Panc1 (cell line): ENCODE measurements at regions not wholly inside any gene's neighbourhood (a gene's known extent, or its start where the extent isn't known, plus 50 kb on each side); places are given as distances from the start of the nearest gene placed in this dataset.

ENCODE experiments used
- ATAC-seq: fragments of 200-7000 bp; cut with Tn5 transposase; 2 replicates; pipeline ENCODE4 v1.9.1; 2020; ENCODE audit warnings: mild to moderate bottlenecking, moderate library complexity
- BruUV-seq: library from RNA; stranded (reverse); fragments of 400-500 nt; replicated peaks from 2 replicates; lab custom pipeline; 2021; lab: Mats Ljungman, UMichigan
- CTCF ChIA-PET: fragments of 300-600 bp; sonication (Branson Sonifier 250); formaldehyde crosslinking; loops from one replicate; lab custom pipeline; 2022; ENCODE audit warnings: antibody characterized with exemption; lab: Charles Lee
- POLR2A ChIA-PET: fragments of 300-600 bp; sonication (Branson Sonifier 250); formaldehyde crosslinking; loops from one replicate; lab custom pipeline; 2022; ENCODE audit warnings: antibody characterized with exemption; lab: Charles Lee
- DNase-seq: peaks from one replicate; pipeline ENCODE4 v3.0.0-alpha.2; 2010; ENCODE audit warnings: low read depth, low spot score
- H3K27ac ChIP-seq: 2 replicates; pipeline ENCODE4 v1.5.1; 2011; ENCODE audit warnings: mild to moderate bottlenecking, low read length, inconsistent platforms
- H3K27me3 ChIP-seq: fragments of 200-500 bp; sonication (Bioruptor generic); 2 replicates; pipeline ENCODE4 v1.6.0; 2014; ENCODE audit warnings: low read length, inconsistent platforms; ENCODE audit not compliant: control insufficient read depth, insufficient read depth
- H3K36me3 ChIP-seq: fragments of 200-500 bp; sonication (Bioruptor generic); 2 replicates; pipeline ENCODE4 v1.5.1; 2014; ENCODE audit warnings: inconsistent platforms, mild to moderate bottlenecking, low read length, moderate library complexity; ENCODE audit not compliant: control insufficient read depth, insufficient read depth
- H3K4me1 ChIP-seq: 2 replicates; pipeline ENCODE4 v1.5.1; 2011; ENCODE audit warnings: inconsistent platforms, mild to moderate bottlenecking, low read length, moderate library complexity; ENCODE audit not compliant: control insufficient read depth, insufficient read depth
- H3K4me3 ChIP-seq, 2 experiments: 2 replicates each; pipeline ENCODE4 v1.5.1; 2011 to 2012; ENCODE audit warnings: low read depth in 2 of 2, low read length in 2 of 2, mild to moderate bottlenecking in 2 of 2, inconsistent platforms in 1 of 2, moderate library complexity in 1 of 2
- H3K9me3 ChIP-seq: fragments of 200-500 bp; sonication (Bioruptor generic); 2 replicates; pipeline ENCODE4 v1.5.1; 2014; ENCODE audit warnings: low read depth, mild to moderate bottlenecking, inconsistent platforms, low read length, moderate library complexity; ENCODE audit not compliant: control insufficient read depth, insufficient read depth
- POLR2AphosphoS5 ChIP-seq: IDR thresholded peaks from 2 replicates; pipeline ENCODE4 v1.6.1; 2012; ENCODE audit warnings: mild to moderate bottlenecking, low read depth, low read length, moderate library complexity
- REST ChIP-seq, 2 experiments: IDR thresholded peaks; 2 replicates each; pipeline ENCODE4 v1.6.1; 2011 to 2012; ENCODE audit warnings: low read depth in 2 of 2, control low read depth in 1 of 2, low read length in 1 of 2, mild to moderate bottlenecking in 1 of 2, moderate library complexity in 1 of 2; ENCODE audit not compliant: insufficient read depth in 1 of 2
- SIN3A ChIP-seq: IDR thresholded peaks from 2 replicates; pipeline ENCODE4 v1.6.1; 2012; ENCODE audit warnings: low read depth, mild to moderate bottlenecking, low read length, moderate library complexity, borderline replicate concordance; ENCODE audit not compliant: insufficient read depth
- TCF7L2 ChIP-seq: IDR thresholded peaks from 2 replicates; pipeline ENCODE4 v1.6.1; 2011; ENCODE audit warnings: mild to moderate bottlenecking, low read depth, low read length, inconsistent platforms
- in situ Hi-C: cut with HindIII; loops from 2 replicates; pipeline ENCODE4 v1.10.0; 2016; ENCODE audit warnings: low sequenced_read_pairs, low pct_unique_long_range_greater_than_20kb
- intact Hi-C: fragments of 100-400 bp; cut with micrococcal nuclease; formaldehyde crosslinking; loops from one replicate; pipeline ENCODE4 v1.10.0; 2022; ENCODE audit not compliant: unreplicated experiment
- TF ChIP-seq, protein P1 (sequence below): fragments of 450-650 bp; IDR thresholded peaks from 2 replicates; pipeline ENCODE4 v1.5.1; 2017; ENCODE audit warnings: mild to moderate bottlenecking

- no peak for TF ChIP-seq REST (IDR thresholded peaks at IDR 0.05; ENCODE audit: insufficient read depth in 1 of 2, low read depth in 2 of 2, low read length in 1 of 2)
- Histone ChIP-seq H3K4me1 (no peaks in the 10 kb centered on the region), H3K4me3 (no peak overlapping the region), H3K9me3 (no peaks in the 10 kb centered on the region), H3K27me3 (no peaks in the 10 kb centered on the region), H3K27ac (no peak overlapping the region), H3K36me3 (no peaks in the 10 kb centered on the region)
- CTCF ChIA-PET: no interaction called here
- POLR2A ChIA-PET: no interaction called here
- ATAC-seq (no peak), DNase-seq (no peak)
- in situ Hi-C loops (no loop called here), intact Hi-C loops (no loop called here)
- no TSS peak for BruUV-seq
Measured at GRCh38 chr4:138790706-138791340, 224.8 kb upstream of the NOCT start.

GRCh38 chr4:138789796-138790195 lies 225.8 kb upstream of the NOCT start:
- Histone ChIP-seq H3K27me3 (no peaks in the 10 kb centered on the region), H3K9me3 (no peaks in the 10 kb centered on the region), H3K4me3 (no peak overlapping the region), H3K4me1 (no peaks in the 10 kb centered on the region), H3K27ac (no peak overlapping the region), H3K36me3 (no peaks in the 10 kb centered on the region)
- ChIA-PET POLR2A (no interaction called here), CTCF (no interaction called here)
- in situ Hi-C loops: no loop called here
- BruUV-seq: no TSS peak
- intact Hi-C loops: no loop called here
- TF ChIP-seq, protein P1, sequence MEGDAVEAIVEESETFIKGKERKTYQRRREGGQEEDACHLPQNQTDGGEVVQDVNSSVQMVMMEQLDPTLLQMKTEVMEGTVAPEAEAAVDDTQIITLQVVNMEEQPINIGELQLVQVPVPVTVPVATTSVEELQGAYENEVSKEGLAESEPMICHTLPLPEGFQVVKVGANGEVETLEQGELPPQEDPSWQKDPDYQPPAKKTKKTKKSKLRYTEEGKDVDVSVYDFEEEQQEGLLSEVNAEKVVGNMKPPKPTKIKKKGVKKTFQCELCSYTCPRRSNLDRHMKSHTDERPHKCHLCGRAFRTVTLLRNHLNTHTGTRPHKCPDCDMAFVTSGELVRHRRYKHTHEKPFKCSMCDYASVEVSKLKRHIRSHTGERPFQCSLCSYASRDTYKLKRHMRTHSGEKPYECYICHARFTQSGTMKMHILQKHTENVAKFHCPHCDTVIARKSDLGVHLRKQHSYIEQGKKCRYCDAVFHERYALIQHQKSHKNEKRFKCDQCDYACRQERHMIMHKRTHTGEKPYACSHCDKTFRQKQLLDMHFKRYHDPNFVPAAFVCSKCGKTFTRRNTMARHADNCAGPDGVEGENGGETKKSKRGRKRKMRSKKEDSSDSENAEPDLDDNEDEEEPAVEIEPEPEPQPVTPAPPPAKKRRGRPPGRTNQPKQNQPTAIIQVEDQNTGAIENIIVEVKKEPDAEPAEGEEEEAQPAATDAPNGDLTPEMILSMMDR: no peak
- TF ChIP-seq SIN3A (no peak), POLR2AphosphoS5 (no peak), REST (IDR thresholded peaks at IDR 0.05; ENCODE audit: insufficient read depth in 1 of 2, low read depth in 2 of 2, low read length in 1 of 2) (no peak), TCF7L2 (no peak)
- DNase-seq (no peak), ATAC-seq (no peak)
